Panc1 (cell line): ENCODE measurements at regions not wholly inside any gene's neighbourhood (a gene's known extent, or its start where the extent isn't known, plus 50 kb on each side); places are given as distances from the start of the nearest gene placed in this dataset.

Experiments
- ATAC-seq: fragments of 200-7000 bp; cut with Tn5 transposase; 2 replicates; pipeline ENCODE4 v1.9.1; 2020; ENCODE audit warnings: mild to moderate bottlenecking, moderate library complexity
- BruUV-seq: library from RNA; stranded (reverse); fragments of 400-500 nt; replicated peaks from 2 replicates; lab custom pipeline; 2021; lab: Mats Ljungman, UMichigan
- CTCF ChIA-PET: fragments of 300-600 bp; sonication (Branson Sonifier 250); formaldehyde crosslinking; loops from one replicate; lab custom pipeline; 2022; ENCODE audit warnings: antibody characterized with exemption; lab: Charles Lee
- POLR2A ChIA-PET: fragments of 300-600 bp; sonication (Branson Sonifier 250); formaldehyde crosslinking; loops from one replicate; lab custom pipeline; 2022; ENCODE audit warnings: antibody characterized with exemption; lab: Charles Lee
- DNase-seq: peaks from one replicate; pipeline ENCODE4 v3.0.0-alpha.2; 2010; ENCODE audit warnings: low read depth, low spot score
- H3K27ac ChIP-seq: 2 replicates; pipeline ENCODE4 v1.5.1; 2011; ENCODE audit warnings: mild to moderate bottlenecking, low read length, inconsistent platforms
- H3K27me3 ChIP-seq: fragments of 200-500 bp; sonication (Bioruptor generic); 2 replicates; pipeline ENCODE4 v1.6.0; 2014; ENCODE audit warnings: low read length, inconsistent platforms; ENCODE audit not compliant: control insufficient read depth, insufficient read depth
- H3K36me3 ChIP-seq: fragments of 200-500 bp; sonication (Bioruptor generic); 2 replicates; pipeline ENCODE4 v1.5.1; 2014; ENCODE audit warnings: inconsistent platforms, mild to moderate bottlenecking, low read length, moderate library complexity; ENCODE audit not compliant: control insufficient read depth, insufficient read depth
- H3K4me1 ChIP-seq: 2 replicates; pipeline ENCODE4 v1.5.1; 2011; ENCODE audit warnings: inconsistent platforms, mild to moderate bottlenecking, low read length, moderate library complexity; ENCODE audit not compliant: control insufficient read depth, insufficient read depth
- H3K4me3 ChIP-seq, 2 experiments: 2 replicates each; pipeline ENCODE4 v1.5.1; 2011 to 2012; ENCODE audit warnings: low read depth in 2 of 2, low read length in 2 of 2, mild to moderate bottlenecking in 2 of 2, inconsistent platforms in 1 of 2, moderate library complexity in 1 of 2
- H3K9me3 ChIP-seq: fragments of 200-500 bp; sonication (Bioruptor generic); 2 replicates; pipeline ENCODE4 v1.5.1; 2014; ENCODE audit warnings: low read depth, mild to moderate bottlenecking, inconsistent platforms, low read length, moderate library complexity; ENCODE audit not compliant: control insufficient read depth, insufficient read depth
- CTCF ChIP-seq: fragments of 450-650 bp; IDR thresholded peaks from 2 replicates; pipeline ENCODE4 v1.5.1; 2017; ENCODE audit warnings: mild to moderate bottlenecking
- POLR2AphosphoS5 ChIP-seq: IDR thresholded peaks from 2 replicates; pipeline ENCODE4 v1.6.1; 2012; ENCODE audit warnings: mild to moderate bottlenecking, low read depth, low read length, moderate library complexity
- REST ChIP-seq, 2 experiments: IDR thresholded peaks; 2 replicates each; pipeline ENCODE4 v1.6.1; 2011 to 2012; ENCODE audit warnings: low read depth in 2 of 2, control low read depth in 1 of 2, low read length in 1 of 2, mild to moderate bottlenecking in 1 of 2, moderate library complexity in 1 of 2; ENCODE audit not compliant: insufficient read depth in 1 of 2
- SIN3A ChIP-seq: IDR thresholded peaks from 2 replicates; pipeline ENCODE4 v1.6.1; 2012; ENCODE audit warnings: low read depth, mild to moderate bottlenecking, low read length, moderate library complexity, borderline replicate concordance; ENCODE audit not compliant: insufficient read depth
- TCF7L2 ChIP-seq: IDR thresholded peaks from 2 replicates; pipeline ENCODE4 v1.6.1; 2011; ENCODE audit warnings: mild to moderate bottlenecking, low read depth, low read length, inconsistent platforms
- in situ Hi-C: cut with HindIII; loops from 2 replicates; pipeline ENCODE4 v1.10.0; 2016; ENCODE audit warnings: low sequenced_read_pairs, low pct_unique_long_range_greater_than_20kb
- intact Hi-C: fragments of 100-400 bp; cut with micrococcal nuclease; formaldehyde crosslinking; loops from one replicate; pipeline ENCODE4 v1.10.0; 2022; ENCODE audit not compliant: unreplicated experiment

DNA sequence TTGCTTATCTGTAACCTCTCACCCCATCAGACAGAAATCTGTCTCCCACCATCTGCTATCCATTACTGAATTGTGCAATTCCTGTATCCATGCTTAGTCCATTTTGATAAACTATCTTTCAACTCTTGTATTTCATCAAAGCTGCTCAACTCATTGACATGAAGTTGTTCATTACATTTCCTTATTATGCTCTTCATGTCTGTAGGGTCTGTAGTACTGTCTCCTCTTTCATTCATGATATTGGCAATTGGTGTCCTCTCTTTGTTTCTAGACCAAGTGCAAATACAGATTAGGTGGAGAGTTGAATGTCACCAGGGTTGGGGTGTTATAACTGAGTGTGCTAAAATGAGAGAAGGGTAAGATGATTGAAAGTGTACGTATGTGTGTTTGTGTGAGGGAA lies 69.2 kb upstream of the ADRA2C start:
- H3K4me1 ChIP-seq = no peaks in the 10 kb centered on the region
- TF ChIP-seq REST (IDR thresholded peaks at IDR 0.05; ENCODE audit: insufficient read depth in 1 of 2, low read depth in 2 of 2, low read length in 1 of 2) (no peak), POLR2AphosphoS5 (no peak), CTCF (no peak), SIN3A (no peak), TCF7L2 (no peak)
- ChIA-PET CTCF (no interaction called here), POLR2A (no interaction called here)
- ATAC-seq (no peak), DNase-seq (no peak)
- H3K27me3 ChIP-seq = peaks cover 8% of the 10 kb centered on the region
- no peaks in the 10 kb centered on the region for H3K36me3 ChIP-seq
- H3K27ac ChIP-seq = no peak overlapping the region
- in situ Hi-C loops = no loop called here
- no peaks in the 10 kb centered on the region for H3K9me3 ChIP-seq
- intact Hi-C loops = no loop called here
- BruUV-seq = no TSS peak
- H3K4me3 ChIP-seq = no peak overlapping the region

DNA sequence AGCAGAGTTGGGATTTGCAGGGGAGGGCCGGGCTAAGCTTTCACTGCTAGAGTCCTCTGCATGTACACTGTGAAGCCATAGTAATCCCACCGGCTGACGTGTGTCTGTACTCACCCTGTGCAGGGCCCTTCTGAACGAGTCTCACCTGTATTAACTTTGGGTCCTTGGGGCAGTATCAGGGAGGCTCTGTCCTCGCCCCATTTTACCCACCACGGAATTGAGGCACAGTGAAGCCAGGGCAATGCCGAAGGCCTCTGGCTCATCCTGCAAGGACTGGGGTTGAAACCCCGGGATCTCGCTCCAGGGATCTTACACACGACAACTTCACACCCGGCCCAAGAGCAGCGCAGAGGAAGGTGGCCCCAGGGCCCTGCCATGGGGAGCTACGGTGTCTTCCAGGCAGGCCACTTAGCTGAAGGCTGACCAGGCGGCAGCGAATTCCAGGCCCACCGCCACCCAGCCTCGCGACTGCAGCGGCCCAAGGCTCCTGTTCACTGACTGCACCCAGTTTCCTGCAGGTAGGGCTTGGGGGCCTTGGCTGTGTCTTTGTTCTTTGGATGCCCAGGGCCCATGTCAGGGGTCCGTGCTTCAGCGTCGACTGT lies 75.5 kb upstream of the ADRA2C start:
- BruUV-seq = no TSS peak
- no peak for DNase-seq
- Histone ChIP-seq H3K4me1 (no peaks in the 10 kb centered on the region), H3K36me3 (no peaks in the 10 kb centered on the region), H3K9me3 (no peaks in the 10 kb centered on the region), H3K27me3 (peaks cover 8% of the 10 kb centered on the region), H3K4me3 (no peak overlapping the region), H3K27ac (no peak overlapping the region)
- in situ Hi-C loops (no loop called here), intact Hi-C loops (no loop called here)
- ChIA-PET POLR2A (no interaction called here), CTCF (no interaction called here)
- TF ChIP-seq REST (IDR thresholded peaks at IDR 0.05; ENCODE audit: insufficient read depth in 1 of 2, low read depth in 2 of 2, low read length in 1 of 2) (no peak), TCF7L2 (no peak), CTCF (no peak), SIN3A (no peak), POLR2AphosphoS5 (no peak)
- no peak for ATAC-seq
